ENCODE measurements at regions not wholly inside any gene's neighbourhood (a gene's known extent, or its start where the extent isn't known, plus 50 kb on each side); places are given as distances from the start of the nearest gene placed in this dataset.

GRCh38 chr15:59841036-59841435, 151.9 kb upstream of the BNIP2 start:
- no peak for TF ChIP-seq CTCF (IDR thresholded peaks at IDR 0.05)
- TF ChIP-seq POLR2A (IDR thresholded peaks at IDR 0.05): no peak

All from lower leg skin (tissue), 3 donors.